Activated gamma-delta T cell treated with anti-CD3 and anti-CD28 coated beads, Interleukin-2, amount 50 U/mL, for 16 hours (primary cell): ENCODE measurements at regions not wholly inside any gene's neighbourhood (a gene's known extent, or its start where the extent isn't known, plus 50 kb on each side); places are given as distances from the start of the nearest gene placed in this dataset.
A peak's percentile ranks its signal among the peaks of the same experiment; 100 is the strongest.

Source experiments
- DNase-seq: peaks from one replicate; pipeline ENCODE4 v3.0.0-alpha.2; 2020; ENCODE audit warnings: low read depth

- DNase-seq = no peak
These were observed 84.2 kb upstream of the IGLL5 start for GRCh38 chr22:22803285-22803853.

GRCh38 chr22:22810018-22810427, 77.6 kb upstream of the IGLL5 start:
- DNase-seq = peak; percentile 46

GRCh38 chr22:22810471-22810870, 77.1 kb upstream of the IGLL5 start:
- DNase-seq = no peak

GRCh38 chr22:22811016-22812009, 76.3 kb upstream of the IGLL5 start:
- DNase-seq = no peak

GRCh38 chr22:22812031-22812905, 75.3 kb upstream of the IGLL5 start:
- DNase-seq = no peak

- DNase-seq = no peak
These were observed 74.2 kb upstream of the IGLL5 start for GRCh38 chr22:22813126-22814075.

- no peak for DNase-seq
These were observed 72.8 kb upstream of the IGLL5 start for GRCh38 chr22:22814666-22815396.

- DNase-seq = no peak
These were observed 72.0 kb upstream of the IGLL5 start for GRCh38 chr22:22815397-22816170.

- DNase-seq = no peak
These were observed 71.5 kb upstream of the IGLL5 start for GRCh38 chr22:22816171-22816514.

- DNase-seq = no peak
These were observed 70.7 kb upstream of the IGLL5 start for GRCh38 chr22:22816766-22817410.

GRCh38 chr22:22817468-22818201, 70.0 kb upstream of the IGLL5 start:
- DNase-seq = no peak

GRCh38 chr22:22818202-22818538, 69.4 kb upstream of the IGLL5 start:
- DNase-seq = no peak

GRCh38 chr22:22818861-22819855, 68.5 kb upstream of the IGLL5 start:
- DNase-seq = no peak

GRCh38 chr22:22820076-22820475, 67.5 kb upstream of the IGLL5 start:
- no peak for DNase-seq

GRCh38 chr22:22820626-22821025, 67.0 kb upstream of the IGLL5 start:
- DNase-seq = peak; percentile 25

- no peak for DNase-seq
These were observed 66.3 kb upstream of the IGLL5 start for GRCh38 chr22:22821340-22821739.

- DNase-seq = no peak
These were observed 65.5 kb upstream of the IGLL5 start for GRCh38 chr22:22822106-22822505.
